ENCODE measurements at regions not wholly inside any gene's neighbourhood (a gene's known extent, or its start where the extent isn't known, plus 50 kb on each side); places are given as distances from the start of the nearest gene placed in this dataset.

- Histone ChIP-seq H2AFZ (peak overlapping the region; percentile 72), H3K36me3 (ENCODE audit: insufficient read depth) (no peaks in the 10 kb centered on the region), H3K79me2 (replicated peaks; ENCODE audit: insufficient read depth) (no peaks in the 10 kb centered on the region), H3K9me2 (ENCODE audit: insufficient read depth) (no peaks in the 10 kb centered on the region), H3K4me3 (no peak overlapping the region), H4K20me1 (replicated peaks; ENCODE audit: insufficient read depth) (no peaks in the 10 kb centered on the region), H3F3A (replicated peaks; ENCODE audit: low read depth) (no peaks in the 10 kb centered on the region), H3K27me3 (ENCODE audit: insufficient read depth) (no peaks in the 10 kb centered on the region), H3K27ac (ENCODE audit: low read depth) (no peak overlapping the region), H3K4me1 (ENCODE audit: insufficient read depth) (no peaks in the 10 kb centered on the region), H3K4me2 (no peak overlapping the region)
- Mint-ChIP-seq H3K27ac (no peak overlapping the region), H3K27me3 (ENCODE audit: insufficient read depth, low read depth, poor library complexity) (peaks cover 2% of the 10 kb centered on the region), H3K9me3 (no peaks in the 10 kb centered on the region), H3K4me3 (no peak overlapping the region), H3K36me3 (ENCODE audit: low read depth) (no peaks in the 10 kb centered on the region), H3K4me1 (no peaks in the 10 kb centered on the region)
- TF ChIP-seq POLR2AphosphoS5 (IDR thresholded peaks at IDR 0.05; ENCODE audit: low read depth) (no peak), EZH2phosphoT487 (IDR thresholded peaks at IDR 0.05; ENCODE audit: unreplicated experiment) (no peak), NANOG (IDR thresholded peaks at IDR 0.05; ENCODE audit: borderline replicate concordance) (no peak), JUNB (IDR thresholded peaks at IDR 0.05; ENCODE audit: unreplicated experiment) (no peak), ZNF114 (CRISPR knock-in tag; IDR thresholded peaks at IDR 0.05) (no peak)
- ATAC-seq (no peak), DNase-seq (ENCODE audit: low spot score) (no peak)
Measured at GRCh38 chr13:44132710-44133109, 240.9 kb upstream of the SERP2 start.

- Histone ChIP-seq H3K27me3 (ENCODE audit: insufficient read depth) (no peaks in the 10 kb centered on the region), H3F3A (replicated peaks; ENCODE audit: low read depth) (no peaks in the 10 kb centered on the region), H3K27ac (ENCODE audit: low read depth) (no peak overlapping the region), H3K36me3 (ENCODE audit: insufficient read depth) (no peaks in the 10 kb centered on the region), H3K79me2 (replicated peaks; ENCODE audit: insufficient read depth) (no peaks in the 10 kb centered on the region), H3K9me2 (ENCODE audit: insufficient read depth) (no peaks in the 10 kb centered on the region), H3K4me3 (no peak overlapping the region), H3K4me1 (ENCODE audit: insufficient read depth) (no peaks in the 10 kb centered on the region), H4K20me1 (replicated peaks; ENCODE audit: insufficient read depth) (no peaks in the 10 kb centered on the region), H3K4me2 (no peak overlapping the region), H2AFZ (no peak overlapping the region)
- Mint-ChIP-seq H3K4me3 (no peak overlapping the region), H3K27ac (no peak overlapping the region), H3K9me3 (no peaks in the 10 kb centered on the region), H3K36me3 (ENCODE audit: low read depth) (no peaks in the 10 kb centered on the region), H3K27me3 (ENCODE audit: insufficient read depth, low read depth, poor library complexity) (peaks cover 2% of the 10 kb centered on the region), H3K4me1 (no peaks in the 10 kb centered on the region)
- no peak for DNase-seq (ENCODE audit: low spot score)
- no peak for TF ChIP-seq CTCF (conservative IDR thresholded peaks at IDR 0.05; ENCODE audit: low read depth in 2 of 2)
- TF ChIP-seq POLR2AphosphoS5 (IDR thresholded peaks at IDR 0.05; ENCODE audit: low read depth) = no peak
- no peak for TF ChIP-seq ZNF331 (CRISPR knock-in tag; IDR thresholded peaks at IDR 0.05; ENCODE audit: low read depth)
- ATAC-seq = no peak
Measured at GRCh38 chr13:44133626-44134025, 240.0 kb upstream of the SERP2 start.

GRCh38 chr13:44135566-44135965, 238.1 kb upstream of the SERP2 start:
- DNase-seq (ENCODE audit: low spot score) (no peak), ATAC-seq (no peak)
- no peaks in the 10 kb centered on the region for H3K9me3 Mint-ChIP-seq
- no peaks in the 10 kb centered on the region for H3K36me3 ChIP-seq (ENCODE audit: insufficient read depth)
- TF ChIP-seq CTCF (conservative IDR thresholded peaks at IDR 0.05; ENCODE audit: low read depth in 2 of 2) (no peak), ZNF114 (CRISPR knock-in tag; IDR thresholded peaks at IDR 0.05) (no peak), CREB1 (CRISPR knock-in tag; IDR thresholded peaks at IDR 0.05; ENCODE audit: low read depth) (no peak), EZH2 (IDR thresholded peaks at IDR 0.05; ENCODE audit: low read depth, unreplicated experiment) (no peak), ZNF331 (CRISPR knock-in tag; IDR thresholded peaks at IDR 0.05; ENCODE audit: low read depth) (no peak), EZH2phosphoT487 (IDR thresholded peaks at IDR 0.05; ENCODE audit: unreplicated experiment) (no peak)
- H3K4me3 ChIP-seq = no peak overlapping the region
- H3K27ac Mint-ChIP-seq = no peak overlapping the region
- H3K4me2 ChIP-seq = no peak overlapping the region
- H3K27ac ChIP-seq (ENCODE audit: low read depth) = no peak overlapping the region
- 0 out of 2 replicates have a peak, but pooled peaks cover 3% of the 10 kb centered on the region for H3K9me2 ChIP-seq (ENCODE audit: insufficient read depth)
- no peaks in the 10 kb centered on the region for H3K79me2 ChIP-seq (replicated peaks; ENCODE audit: insufficient read depth)
- H4K20me1 ChIP-seq (replicated peaks; ENCODE audit: insufficient read depth) = no peaks in the 10 kb centered on the region
- no peaks in the 10 kb centered on the region for H3F3A ChIP-seq (replicated peaks; ENCODE audit: low read depth)
- peaks cover 11% of the 10 kb centered on the region for H3K4me1 ChIP-seq (ENCODE audit: insufficient read depth)
- H3K27me3 Mint-ChIP-seq (ENCODE audit: insufficient read depth, low read depth, poor library complexity) = peaks cover 2% of the 10 kb centered on the region
- 0 out of 2 replicates have a peak overlapping the region, but pooled peaks have one; percentile 52 for H2AFZ ChIP-seq
- no peaks in the 10 kb centered on the region for H3K27me3 ChIP-seq (ENCODE audit: insufficient read depth)
- no peak overlapping the region for H3K4me3 Mint-ChIP-seq
- peaks cover 11% of the 10 kb centered on the region for H3K4me1 Mint-ChIP-seq
- H3K36me3 Mint-ChIP-seq (ENCODE audit: low read depth) = no peaks in the 10 kb centered on the region
